Occipital lobe (tissue), 1 donor: ENCODE measurements at regions not wholly inside any gene's neighbourhood (a gene's known extent, or its start where the extent isn't known, plus 50 kb on each side); places are given as distances from the start of the nearest gene placed in this dataset.

Source experiments
- DNase-seq: peaks from one replicate; lab custom pipeline; 2025; lab: John Stamatoyannopoulos, UW

DNA sequence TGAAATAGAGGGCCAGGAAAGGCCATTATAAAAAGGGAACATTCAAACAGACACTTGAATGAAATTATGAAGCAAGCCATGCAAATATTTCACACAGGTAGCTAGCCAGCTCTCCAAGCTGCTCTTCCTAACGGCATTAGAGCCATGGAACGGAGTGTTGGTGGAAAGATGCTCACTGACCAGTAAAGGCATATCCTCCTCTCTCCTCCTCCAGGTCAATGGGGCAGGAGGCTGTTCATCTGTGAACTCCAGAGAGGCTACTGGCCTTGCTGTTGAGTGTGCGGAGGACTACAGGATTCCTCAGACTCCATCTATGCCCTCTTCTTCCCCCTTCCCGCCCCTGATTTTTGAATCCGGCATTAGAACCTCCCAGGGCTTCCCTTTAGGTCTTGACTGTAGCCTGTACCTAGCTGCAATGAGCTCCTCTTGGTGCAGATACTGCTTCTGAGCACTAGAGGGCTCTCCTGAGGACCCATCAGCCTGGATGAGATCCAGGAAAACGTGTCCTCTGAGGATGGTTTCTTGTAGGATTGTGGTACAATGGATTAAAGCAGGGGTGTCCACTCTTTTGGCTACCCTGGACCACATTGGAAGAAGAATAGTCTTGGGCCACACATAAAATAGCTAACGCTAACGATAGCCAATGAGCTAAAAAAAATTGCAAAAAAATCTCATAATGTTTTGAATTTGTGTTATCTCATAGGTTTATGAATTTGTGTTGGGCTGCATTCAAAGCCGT is 162.2 kb downstream of the SREK1 start:
- peak; percentile 59 for DNase-seq

DNA sequence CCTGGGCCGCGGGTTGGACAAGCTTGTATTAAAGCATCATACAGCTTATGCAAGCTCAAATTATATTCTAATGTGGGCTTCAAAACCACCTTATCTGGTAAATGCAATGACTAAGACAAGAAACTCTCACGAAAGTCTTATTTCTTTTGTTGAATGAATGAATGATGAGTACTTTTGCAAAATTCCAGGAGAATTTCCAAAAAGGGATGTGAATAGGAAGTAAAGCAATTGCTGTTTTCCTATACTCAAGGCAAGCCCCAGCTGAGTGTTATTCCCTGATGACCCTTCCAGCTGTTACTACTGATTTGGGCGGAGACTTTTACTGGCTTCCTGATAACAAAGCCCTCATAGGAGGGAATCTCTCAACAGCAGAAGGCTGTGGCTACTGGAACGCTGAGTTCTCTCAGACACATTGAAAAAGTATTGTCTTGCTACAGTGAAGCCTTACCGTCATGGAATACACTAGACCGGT is 162.8 kb downstream of the SREK1 start:
- DNase-seq = no peak

DNA sequence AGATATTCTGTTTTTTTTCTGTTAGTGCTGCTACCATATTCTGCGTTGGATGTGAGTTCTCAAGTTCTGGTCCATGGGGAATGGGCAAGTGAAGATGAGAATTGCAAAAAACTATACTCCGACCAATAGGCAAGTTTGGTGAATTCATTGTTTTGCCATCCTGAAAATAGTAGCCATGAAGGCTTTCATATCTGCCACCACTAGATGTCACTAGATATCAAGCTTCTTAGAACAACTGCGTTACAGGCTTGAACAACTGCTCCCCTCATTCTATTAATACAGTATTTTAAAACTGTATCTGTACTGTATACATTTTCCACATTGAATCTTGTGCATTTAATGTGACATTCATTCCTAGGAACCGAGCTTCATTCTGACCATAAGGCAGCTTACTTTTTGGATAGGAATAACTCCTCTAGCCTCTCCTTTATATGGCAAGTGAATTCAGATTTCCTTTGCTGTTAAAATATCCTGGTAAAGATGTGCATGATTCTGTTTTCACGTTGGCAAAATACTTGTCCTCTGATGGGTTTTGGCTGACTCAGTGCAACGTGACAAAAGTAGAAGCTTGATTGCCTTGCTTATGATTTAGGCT is 163.6 kb downstream of the SREK1 start:
- peak; percentile 3 for DNase-seq

DNA sequence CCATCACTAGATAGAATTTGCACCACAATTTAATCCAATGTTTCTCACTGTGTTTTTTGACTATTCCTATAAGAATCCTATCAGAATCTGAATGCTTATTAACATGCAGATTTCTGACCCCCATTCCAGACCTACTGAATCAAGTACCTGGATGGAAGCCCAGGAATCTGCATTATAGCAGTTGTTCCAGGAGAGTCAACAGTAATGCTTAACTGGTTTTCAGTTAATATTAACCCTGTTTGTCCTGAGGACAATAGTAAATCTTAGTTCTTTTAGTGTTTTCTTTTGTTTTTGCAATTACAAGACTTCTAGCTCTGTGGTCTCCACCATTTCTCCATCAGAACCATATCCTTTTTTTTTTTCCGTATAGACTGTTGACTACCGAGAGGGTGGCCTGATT is 168.2 kb downstream of the SREK1 start:
- DNase-seq = no peak

DNA sequence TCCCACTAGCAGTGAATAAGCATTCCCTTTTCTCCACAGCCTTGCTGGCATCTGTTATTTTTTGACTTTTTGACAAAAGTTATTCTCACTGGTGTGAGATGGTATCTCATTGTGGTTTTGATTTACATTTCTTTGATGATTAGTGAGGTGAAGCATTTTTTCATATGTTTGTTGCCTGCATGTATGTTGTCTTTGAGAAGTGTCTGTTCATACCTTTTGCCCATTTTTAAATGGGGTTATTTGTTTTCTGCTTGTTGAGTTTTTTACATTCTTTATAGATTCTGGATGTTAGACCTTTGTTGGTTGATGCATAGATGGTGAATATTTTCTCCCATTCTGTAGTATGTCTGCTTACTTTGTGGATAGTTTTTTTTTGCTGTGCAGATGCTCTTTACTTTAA is 171.7 kb downstream of the SREK1 start:
- DNase-seq = no peak

DNA sequence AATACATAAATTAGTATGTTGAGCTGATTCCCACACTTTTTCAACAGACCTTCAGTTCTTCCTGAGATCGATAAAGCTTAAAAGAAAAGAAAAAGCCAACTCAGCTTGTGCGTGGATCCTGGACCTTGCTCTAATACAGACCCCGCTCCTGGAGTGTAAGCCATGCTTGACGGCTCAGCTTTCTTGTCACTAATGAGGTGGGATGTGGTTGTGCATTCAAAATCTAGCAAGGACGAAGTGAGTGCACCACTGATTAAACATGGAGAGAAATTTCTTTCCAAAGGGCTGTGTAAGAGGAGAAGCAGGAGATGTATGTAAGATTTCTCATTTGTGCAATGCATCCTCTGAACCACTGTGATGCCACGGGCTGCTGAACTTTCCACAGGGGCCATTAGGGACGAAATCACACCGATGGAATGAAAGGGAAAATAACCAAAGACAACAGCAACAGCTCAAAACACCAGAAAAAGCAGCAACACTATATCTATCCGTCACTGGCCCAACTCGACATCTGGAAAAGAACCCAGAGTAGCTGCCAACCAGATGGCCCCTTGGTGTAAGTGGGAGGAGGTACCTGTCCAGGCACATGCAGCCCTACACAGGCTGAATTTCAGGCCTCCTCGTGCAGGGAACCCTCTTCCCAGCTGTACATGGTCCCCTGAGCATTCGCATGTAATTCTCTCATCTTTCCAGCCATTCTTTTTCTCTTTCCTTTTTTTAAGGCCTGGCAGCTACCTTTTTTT is 178.9 kb downstream of the SREK1 start:
- no peak for DNase-seq

DNA sequence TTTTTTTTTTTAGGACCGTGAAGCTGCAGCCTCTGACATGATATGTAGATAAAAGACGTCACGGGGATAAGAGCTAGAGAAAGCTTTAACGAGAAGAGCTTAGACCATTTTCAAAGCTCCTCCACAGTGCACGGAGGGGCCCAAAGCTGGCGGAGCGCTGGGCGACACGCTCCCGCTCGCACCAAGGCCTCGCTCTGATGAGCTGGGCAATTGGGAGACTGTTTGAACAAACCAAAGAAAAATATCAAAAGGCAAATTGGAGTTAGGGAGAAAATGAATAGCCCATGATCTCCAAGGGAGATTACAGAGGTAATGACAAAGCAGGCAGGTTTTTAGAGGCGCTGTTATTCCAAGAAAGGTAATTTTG is 179.4 kb downstream of the SREK1 start:
- no peak for DNase-seq

DNA sequence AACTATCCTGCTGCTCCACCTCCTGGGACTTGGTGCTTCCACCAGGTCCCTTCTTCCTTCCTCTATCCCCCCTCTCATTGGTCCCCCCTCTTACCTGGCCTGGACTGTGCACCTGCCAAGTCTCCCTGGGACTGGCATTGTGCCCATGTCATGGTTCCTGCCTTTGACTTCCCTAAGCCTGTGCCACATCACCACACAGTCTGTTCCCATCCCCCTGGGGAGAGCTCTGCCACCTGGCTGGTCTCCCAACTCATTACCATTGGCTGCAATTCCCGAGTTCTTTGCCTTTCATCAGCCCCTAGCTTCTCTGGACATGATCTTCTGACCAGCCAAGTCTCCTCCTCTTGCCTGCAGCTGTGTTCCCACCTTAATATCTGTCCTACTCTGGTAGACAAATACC is 180.3 kb downstream of the SREK1 start:
- no peak for DNase-seq

DNA sequence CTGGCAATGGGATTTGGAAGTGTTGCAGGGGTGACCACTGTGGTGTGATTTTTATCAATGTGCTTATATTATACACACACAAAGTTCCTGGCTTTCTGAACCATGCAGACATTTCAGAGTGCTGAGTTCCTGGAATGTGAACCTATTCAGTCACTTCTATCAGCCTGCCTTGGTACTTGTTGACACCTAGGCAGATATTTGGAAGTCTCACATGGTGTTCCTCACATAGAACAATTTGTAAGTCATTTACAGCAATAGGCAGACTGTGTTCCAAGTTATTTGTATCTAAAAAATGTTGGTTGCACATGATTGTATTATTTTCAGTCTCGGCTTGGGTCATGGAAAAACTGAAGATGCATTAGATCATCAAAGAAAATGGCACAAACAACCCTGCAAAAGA is 182.2 kb downstream of the SREK1 start:
- no peak for DNase-seq

DNA sequence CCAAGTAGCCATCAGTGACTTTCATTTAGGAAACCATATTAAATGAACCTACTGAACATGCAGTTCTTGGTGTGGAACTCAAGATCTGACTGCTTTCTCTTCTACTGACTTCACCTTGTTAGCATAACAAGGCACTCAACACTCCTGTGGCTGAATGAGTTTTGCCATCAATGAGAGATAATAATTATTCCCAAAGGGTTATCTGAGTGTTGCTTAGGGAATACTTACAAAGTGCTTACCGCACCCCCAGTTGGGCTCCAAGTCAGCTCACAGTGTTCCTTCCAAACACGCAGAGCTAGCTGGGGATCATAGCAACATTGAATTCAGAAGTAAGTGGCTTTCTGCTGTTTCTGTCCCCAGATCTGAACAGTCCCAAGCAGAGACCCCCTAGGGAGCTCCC is 182.9 kb downstream of the SREK1 start:
- no peak for DNase-seq

DNA sequence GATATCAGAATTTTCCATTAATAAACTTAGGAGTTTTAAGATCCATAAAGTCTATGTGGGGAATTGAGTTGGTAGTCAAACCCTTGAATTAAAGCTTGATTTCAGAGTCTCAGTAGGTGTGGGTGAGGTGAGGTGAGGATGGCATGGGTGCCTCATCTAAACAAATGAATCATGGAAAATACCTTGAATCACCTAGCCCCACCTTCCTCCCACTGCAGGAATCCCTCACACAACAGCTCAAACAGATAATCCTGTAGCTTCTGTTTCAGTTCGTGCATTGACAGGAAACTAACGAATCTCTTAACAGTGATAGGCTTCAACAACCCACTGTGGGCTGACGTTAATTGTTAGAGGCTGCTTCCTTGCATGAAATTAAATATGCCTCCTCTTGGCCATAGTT is 185.0 kb downstream of the SREK1 start:
- no peak for DNase-seq

DNA sequence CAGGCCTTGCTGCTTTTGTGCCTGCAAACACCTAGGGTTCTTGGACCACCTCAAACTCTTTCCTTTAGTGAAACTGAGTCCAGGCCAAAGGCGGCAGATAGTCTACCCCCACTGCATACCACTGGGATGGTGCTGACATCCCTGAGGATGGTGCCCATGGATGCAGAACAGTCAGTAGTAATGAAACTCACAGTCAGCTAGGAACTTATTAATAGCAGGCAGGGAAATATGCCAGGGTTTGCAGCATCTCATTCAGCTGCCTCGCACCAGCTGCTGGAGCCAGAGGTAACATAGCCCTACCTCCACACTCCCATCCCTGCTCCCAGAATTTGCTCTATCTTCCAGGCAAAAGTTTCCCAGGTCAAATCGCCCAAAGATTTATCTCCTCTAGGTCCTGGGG is 189.1 kb downstream of the SREK1 start:
- no peak for DNase-seq

DNA sequence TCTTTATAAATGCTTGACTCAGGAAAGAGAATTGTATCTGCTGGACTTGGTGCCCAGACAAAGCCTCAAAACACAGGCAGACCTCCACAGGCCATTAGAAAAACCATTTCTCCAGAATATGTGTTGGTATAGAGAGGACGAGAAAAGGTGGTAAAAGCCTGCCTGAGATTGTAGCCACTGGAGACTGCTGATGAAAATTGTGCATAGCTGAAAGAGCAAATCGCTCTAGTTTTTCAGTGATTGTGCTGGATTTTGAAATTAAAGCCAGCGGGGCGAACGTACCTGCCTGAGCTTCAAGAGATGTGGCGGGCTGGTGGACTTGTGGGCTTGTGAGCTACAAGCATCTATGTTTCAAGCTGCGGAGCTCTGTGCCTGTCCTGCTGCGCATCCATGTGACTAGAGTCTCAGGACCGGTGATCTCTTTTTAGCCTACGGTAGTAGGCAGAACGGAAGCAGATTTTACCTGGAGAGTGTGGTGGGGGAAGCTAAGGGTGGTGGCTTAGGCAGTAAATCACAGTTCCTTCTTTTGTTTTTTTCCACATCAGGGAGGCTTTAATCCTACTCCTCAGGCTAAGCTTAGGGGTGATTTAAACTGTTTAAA is 193.6 kb downstream of the SREK1 start:
- DNase-seq = peak; percentile 9

DNA sequence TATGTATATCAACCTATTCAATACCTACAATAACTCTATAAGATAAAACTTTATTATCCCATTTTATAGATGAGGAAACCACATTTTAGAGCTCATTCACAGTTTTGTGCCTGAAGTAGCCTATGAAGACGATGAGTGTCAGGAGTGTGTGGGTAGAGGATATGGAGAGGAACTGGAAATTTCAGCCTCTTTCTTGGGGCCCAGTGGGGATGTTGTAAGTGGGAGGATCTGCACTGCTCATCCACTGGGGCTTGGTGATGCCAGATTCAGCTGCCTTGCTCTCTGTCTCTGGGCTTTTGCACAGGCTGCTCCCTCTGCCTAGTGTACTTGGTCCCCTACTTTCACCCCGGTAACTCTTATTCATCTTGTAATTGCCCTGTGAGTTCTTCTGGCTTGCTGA is 194.7 kb downstream of the SREK1 start:
- DNase-seq = no peak

DNA sequence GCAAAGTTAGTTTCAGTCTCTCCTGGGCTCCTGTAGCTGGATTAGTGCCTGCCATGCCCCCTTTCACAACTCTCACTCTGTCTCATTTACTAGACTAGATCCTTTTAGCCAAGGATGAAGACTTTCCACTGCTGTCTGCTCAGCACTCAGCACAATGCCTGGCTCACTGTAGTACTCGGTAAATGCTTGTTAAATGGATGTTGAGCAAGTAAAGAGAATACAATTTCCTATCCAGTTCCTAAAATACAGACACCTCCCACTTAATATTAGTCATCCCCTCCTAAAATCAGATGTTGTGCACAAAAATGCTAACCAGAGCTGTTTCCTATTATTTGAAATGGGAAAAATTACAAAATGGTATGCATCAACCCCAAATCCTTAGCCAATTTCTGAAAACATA is 195.8 kb downstream of the SREK1 start:
- no peak for DNase-seq

DNA sequence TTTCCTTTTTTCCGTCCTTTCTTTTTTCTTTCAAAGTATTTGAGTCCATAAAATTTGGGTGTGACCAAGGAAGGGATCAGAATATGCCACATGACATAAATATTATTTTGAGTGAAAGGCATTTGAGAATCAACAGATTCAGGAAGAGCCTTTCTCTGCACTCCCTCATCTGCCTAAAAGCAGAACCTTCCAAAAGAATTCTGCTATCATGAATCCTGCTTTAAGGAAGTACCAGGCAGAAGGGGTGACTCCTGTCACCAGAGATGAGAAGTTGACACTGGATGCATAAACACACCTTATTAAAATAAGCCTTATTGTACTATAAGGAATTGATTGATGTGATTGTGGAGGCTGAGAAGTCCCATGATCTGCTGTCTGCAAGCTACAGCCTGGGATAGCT is 196.7 kb downstream of the SREK1 start:
- no peak for DNase-seq

DNA sequence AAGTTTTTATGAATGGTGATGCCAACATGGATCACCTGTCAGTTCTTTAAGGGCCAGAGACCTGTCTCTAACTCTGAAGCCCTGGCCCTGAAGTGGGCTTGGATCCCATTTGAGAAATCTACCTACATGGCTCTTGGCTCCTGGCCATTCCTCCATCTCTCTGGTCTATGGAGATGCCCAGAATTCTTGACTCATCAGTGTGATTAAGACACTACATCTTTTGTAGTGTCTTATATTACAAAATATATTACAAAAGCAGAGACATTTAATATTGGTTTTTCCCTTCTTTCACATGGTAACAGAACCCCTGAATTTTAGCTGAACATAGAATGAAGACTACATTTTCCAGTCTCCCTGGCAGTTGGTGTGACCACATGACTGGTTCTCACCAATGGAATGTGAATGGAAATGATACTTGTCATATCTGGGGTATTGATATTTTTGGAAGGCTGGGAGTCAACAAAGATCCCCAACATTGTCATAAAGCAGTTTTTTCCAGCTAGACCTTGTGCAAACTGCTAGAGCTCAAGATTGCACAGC is 198.3 kb downstream of the SREK1 start:
- DNase-seq = no peak

DNA sequence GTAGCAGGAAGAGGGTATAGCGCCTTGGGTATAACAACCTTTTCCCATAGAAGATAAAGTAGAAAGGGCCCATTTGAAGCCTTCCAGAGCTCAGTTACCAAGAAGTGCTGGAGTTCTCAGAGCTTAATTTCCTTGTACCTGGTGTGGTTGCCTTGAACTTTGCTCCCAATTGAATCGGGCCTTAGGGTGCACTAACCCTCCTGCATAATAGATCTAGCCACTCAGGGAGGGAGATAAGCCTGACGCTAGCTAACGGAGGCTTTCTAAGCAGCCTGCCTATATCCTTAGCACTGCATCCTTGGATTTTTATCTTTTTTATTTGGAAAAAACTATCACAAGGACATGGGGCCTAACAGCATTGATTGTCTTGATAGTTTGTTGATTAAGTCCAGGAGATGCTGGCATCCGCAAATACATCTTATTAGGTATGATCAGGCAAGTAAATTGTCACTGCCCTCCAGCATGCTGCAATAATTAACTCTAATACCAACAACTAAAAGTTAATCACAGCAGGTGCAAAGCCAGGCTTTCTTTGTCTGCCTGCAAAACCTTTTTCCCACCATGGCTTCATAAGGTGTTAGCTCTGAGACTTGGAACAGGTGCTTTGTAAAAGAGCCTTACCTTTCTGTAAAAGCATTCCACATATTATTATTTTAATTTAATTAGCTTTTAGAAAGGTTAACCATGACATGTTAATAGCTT is 199.4 kb downstream of the SREK1 start:
- DNase-seq = no peak

DNA sequence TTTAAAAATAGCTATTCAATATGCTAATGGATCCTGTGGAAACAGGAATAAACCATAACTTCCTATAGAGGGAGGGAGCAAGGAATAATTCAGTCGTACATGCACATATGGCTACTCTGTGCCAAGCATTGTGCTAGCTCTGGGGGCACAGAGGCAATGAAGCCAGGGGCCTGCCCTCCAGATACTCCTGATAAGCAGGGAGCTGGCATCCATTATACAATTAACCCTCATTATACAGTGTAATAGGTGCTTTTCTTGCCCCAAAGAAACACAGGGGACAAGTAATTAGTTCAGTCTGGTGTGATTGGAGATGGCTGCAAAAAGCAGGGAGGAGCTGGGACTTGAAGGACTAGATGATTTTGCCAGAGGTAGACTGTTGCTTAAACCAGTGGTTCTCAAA is 200.4 kb downstream of the SREK1 start:
- no peak for DNase-seq

DNA sequence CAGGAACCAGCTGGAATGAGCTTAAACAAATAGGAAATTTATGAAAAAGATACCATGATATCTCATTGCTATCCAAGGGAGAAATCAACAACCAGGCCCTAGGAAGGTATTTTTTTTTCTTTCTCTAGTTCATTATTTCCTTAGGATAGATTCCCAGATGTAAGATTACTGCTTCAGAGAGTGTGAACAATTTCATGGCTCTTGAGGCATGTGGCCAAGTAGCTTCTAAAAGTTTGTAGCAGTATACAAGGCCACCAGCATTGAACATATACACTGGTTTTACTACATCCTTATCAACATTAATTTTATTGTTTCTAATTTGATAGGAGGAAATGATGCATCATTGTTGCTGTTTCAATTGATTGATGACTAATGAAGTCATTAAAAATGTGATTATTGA is 201.2 kb downstream of the SREK1 start:
- no peak for DNase-seq

DNA sequence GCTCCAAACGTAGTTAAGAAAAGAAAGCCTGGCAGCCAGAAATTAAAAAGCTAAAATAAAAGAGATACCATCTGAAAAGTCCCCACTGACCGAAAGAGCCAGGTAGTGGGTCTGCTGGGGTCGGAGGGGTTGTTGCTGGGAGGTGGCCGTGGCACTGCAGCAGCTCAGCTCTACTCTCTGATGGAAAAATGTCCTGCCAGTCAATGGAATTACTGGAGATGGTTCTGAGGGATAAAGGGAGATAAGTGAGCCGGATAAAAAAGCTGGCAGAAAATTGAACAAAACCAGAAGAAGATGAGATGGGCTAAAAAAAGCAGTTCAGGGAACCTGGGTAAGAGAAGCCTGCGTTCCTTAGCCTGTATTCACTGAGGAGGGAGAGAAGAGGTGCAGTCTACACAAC is 202.8 kb downstream of the SREK1 start:
- DNase-seq = no peak
